Mucosa of descending colon (tissue), 3 donors: ENCODE measurements at regions not wholly inside any gene's neighbourhood (a gene's known extent, or its start where the extent isn't known, plus 50 kb on each side); places are given as distances from the start of the nearest gene placed in this dataset.

Experiments used
- ATAC-seq: fragments of 200-7000 bp; cut with Tn5 transposase; one replicate; pipeline ENCODE4 v1.9.1; 2020; ENCODE audit warnings: mild to moderate bottlenecking, moderate library complexity
- DNase-seq, 3 donors: peaks; one replicate each; pipeline ENCODE4 v3.0.0-alpha.2; 2020
- H3K36me3 ChIP-seq: fragments of 200-600 bp; one replicate; pipeline ENCODE4 v1.8.0; 2021; ENCODE audit warnings: low read depth, mild to moderate bottlenecking
- H3K4me1 ChIP-seq: fragments of 200-600 bp; one replicate; pipeline ENCODE4 v1.8.0; 2021; ENCODE audit warnings: low read depth, mild to moderate bottlenecking
- H3K4me3 ChIP-seq: fragments of 200-600 bp; one replicate; pipeline ENCODE4 v1.8.0; 2021; ENCODE audit warnings: mild to moderate bottlenecking
- H3K9me3 ChIP-seq: fragments of 200-600 bp; one replicate; pipeline ENCODE4 v1.8.0; 2021; ENCODE audit warnings: mild to moderate bottlenecking
- CTCF ChIP-seq: fragments of 200-600 bp; IDR thresholded peaks from one replicate; pipeline ENCODE4 v1.8.0; 2022; ENCODE audit warnings: antibody characterized with exemption, mild to moderate bottlenecking
- intact Hi-C, 2 donors: fragments of 100-400 bp; cut with DNase I in 1 of 2; cut with micrococcal nuclease in 1 of 2; formaldehyde crosslinking; loops; one replicate each; pipeline versions ENCODE4 v1.11.0 to v1.11.1; 2022; cut with DNase I, micrococcal nuclease
- donor health status: DM: no; HTN: no; CAD: no; lungs with moderate emphysema.
- donor health status: DM: no; HTN: no; CAD: no.
- donor health status: DM: no; HTN: yes; CAD: no.

- ATAC-seq (no peak), DNase-seq (no peak)
- intact Hi-C loops = no loop called here
- H3K4me3 ChIP-seq = no peak overlapping the region
- TF ChIP-seq CTCF = no peak
- H3K9me3 ChIP-seq = no peaks in the 10 kb centered on the region
- no peaks in the 10 kb centered on the region for H3K4me1 ChIP-seq
- no peaks in the 10 kb centered on the region for H3K36me3 ChIP-seq
Observed at GRCh38 chr12:62146318-62146717, 113.9 kb upstream of the USP15 start.

- ATAC-seq = no peak
- H3K36me3 ChIP-seq = no peaks in the 10 kb centered on the region
Observed at GRCh38 chr12:62158013-62158412, 102.2 kb upstream of the USP15 start.

DNA sequence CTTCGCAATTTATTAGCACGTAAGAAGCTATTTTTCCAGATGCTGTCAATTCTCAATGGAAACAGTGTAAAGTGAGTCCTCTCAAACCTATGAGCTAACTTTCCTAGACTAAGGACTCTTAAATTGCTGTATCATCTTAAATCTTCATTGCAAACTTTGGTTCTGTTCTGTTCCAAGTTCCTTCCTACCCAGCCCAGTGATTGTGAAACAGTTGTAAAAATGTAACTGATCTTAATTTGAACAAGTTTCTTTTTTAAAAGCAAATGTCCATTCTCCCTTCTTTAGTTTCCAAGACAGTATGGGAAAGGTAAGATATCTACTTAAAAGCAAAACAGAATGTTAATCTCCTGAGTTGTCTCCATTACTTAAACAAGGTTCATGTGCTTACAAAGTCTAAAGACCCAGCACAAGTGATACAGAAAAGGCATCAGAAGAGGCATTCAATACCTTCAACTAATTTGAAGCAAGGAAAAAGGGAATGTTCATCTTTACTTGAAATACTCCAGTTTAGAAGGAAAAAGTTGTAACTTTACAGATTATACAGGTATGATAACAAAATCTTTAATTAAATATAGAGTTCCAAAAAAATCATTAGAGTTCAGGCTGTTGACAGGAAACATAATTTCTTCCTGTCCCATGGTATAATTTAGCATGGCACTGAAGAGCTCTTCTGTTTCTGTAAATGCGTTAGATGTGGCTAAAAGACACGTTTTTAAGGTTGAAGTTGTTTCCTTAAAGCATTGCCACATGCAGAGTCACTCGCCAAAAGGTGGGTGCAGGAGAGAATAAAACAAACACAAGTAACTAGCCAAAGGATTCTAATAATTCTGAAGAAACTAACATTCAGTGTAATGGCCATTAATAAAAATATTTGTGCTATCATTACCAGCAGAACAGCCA, 101.5 kb upstream of the USP15 start:
- Histone ChIP-seq H3K4me3 (no peak overlapping the region), H3K36me3 (no peaks in the 10 kb centered on the region), H3K4me1 (no peaks in the 10 kb centered on the region), H3K9me3 (no peaks in the 10 kb centered on the region)
- intact Hi-C loops = no loop called here
- ATAC-seq (no peak), DNase-seq (no peak)
- no peak for TF ChIP-seq CTCF

More at GRCh38 chr12:62158013-62158412, 102.2 kb upstream of the USP15 start:
- no peak for TF ChIP-seq CTCF
- H3K4me3 ChIP-seq = no peak overlapping the region
- intact Hi-C loops = no loop called here
- no peaks in the 10 kb centered on the region for H3K9me3 ChIP-seq
- no peak for DNase-seq
- no peaks in the 10 kb centered on the region for H3K4me1 ChIP-seq

DNA sequence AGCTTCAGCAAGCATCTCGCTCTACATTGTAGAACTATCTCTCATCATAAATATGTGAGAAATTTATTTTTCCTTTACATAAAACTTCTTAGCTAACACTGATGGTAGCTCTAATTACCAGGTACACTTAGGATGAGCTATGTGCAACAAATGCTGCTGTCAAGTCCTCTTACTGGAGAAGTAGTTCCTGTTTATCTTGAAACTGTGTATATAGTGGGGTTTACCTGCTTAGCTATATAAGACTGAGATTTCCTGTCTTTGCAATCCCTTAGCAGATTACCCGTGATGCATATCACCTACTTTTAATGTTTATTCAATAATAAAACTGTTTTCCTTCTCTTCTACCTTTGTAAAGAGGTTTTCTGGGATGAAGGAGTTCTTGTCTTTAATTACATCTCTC, 98.0 kb upstream of the USP15 start:
- ATAC-seq (no peak), DNase-seq (no peak)
- no peak for TF ChIP-seq CTCF
- no peak overlapping the region for H3K4me3 ChIP-seq
- intact Hi-C loops = no loop called here
- H3K9me3 ChIP-seq = no peaks in the 10 kb centered on the region
- H3K4me1 ChIP-seq = no peaks in the 10 kb centered on the region
- H3K36me3 ChIP-seq = no peaks in the 10 kb centered on the region

GRCh38 chr12:62163368-62163767, 96.8 kb upstream of the USP15 start:
- no peak for DNase-seq
- Histone ChIP-seq H3K36me3 (no peaks in the 10 kb centered on the region), H3K4me3 (no peak overlapping the region), H3K4me1 (no peaks in the 10 kb centered on the region), H3K9me3 (no peaks in the 10 kb centered on the region)
- no peak for TF ChIP-seq CTCF
- intact Hi-C loops = no loop called here
- no peak for ATAC-seq
